ENCODE measurements at regions not wholly inside any gene's neighbourhood (a gene's known extent, or its start where the extent isn't known, plus 50 kb on each side); places are given as distances from the start of the nearest gene placed in this dataset.

- peak; percentile 8 for DNase-seq
Observed at GRCh38 chr1:191608367-191608766, 549.9 kb upstream of the RGS18 start.

GRCh38 chr1:191609305-191609704 is 549.0 kb upstream of the RGS18 start:
- DNase-seq = no peak

- no peak for DNase-seq
Observed at GRCh38 chr1:191615101-191615821, 543.0 kb upstream of the RGS18 start.

- no peak for DNase-seq
Observed at GRCh38 chr1:191618181-191618580, 540.1 kb upstream of the RGS18 start.

GRCh38 chr1:191620883-191621282 is 537.4 kb upstream of the RGS18 start:
- DNase-seq = no peak

GRCh38 chr1:191624044-191624443 is 534.2 kb upstream of the RGS18 start:
- no peak for DNase-seq

- no peak for DNase-seq
Observed at GRCh38 chr1:191629836-191630235, 528.4 kb upstream of the RGS18 start.

- no peak for DNase-seq
Observed at GRCh38 chr1:191634801-191635508, 523.3 kb upstream of the RGS18 start.

GRCh38 chr1:191636345-191636744 is 521.9 kb upstream of the RGS18 start:
- no peak for DNase-seq

- DNase-seq = no peak
Observed at GRCh38 chr1:191641420-191642260, 516.6 kb upstream of the RGS18 start.

- DNase-seq = no peak
Observed at GRCh38 chr1:191643060-191643459, 515.2 kb upstream of the RGS18 start.

GRCh38 chr1:191648939-191649338 is 509.3 kb upstream of the RGS18 start:
- no peak for DNase-seq

- no peak for DNase-seq
Observed at GRCh38 chr1:191662051-191662450, 496.2 kb upstream of the RGS18 start.

- DNase-seq = no peak
Observed at GRCh38 chr1:191662746-191663145, 495.5 kb upstream of the RGS18 start.

GRCh38 chr1:191668525-191668924 is 489.7 kb upstream of the RGS18 start:
- no peak for DNase-seq

- no peak for DNase-seq
Observed at GRCh38 chr1:191669629-191670028, 488.6 kb upstream of the RGS18 start.

- DNase-seq = no peak
Observed at GRCh38 chr1:191671236-191671635, 487.0 kb upstream of the RGS18 start.

GRCh38 chr1:191674626-191675179 is 483.6 kb upstream of the RGS18 start:
- DNase-seq = no peak

GRCh38 chr1:191675856-191676783 is 482.1 kb upstream of the RGS18 start:
- DNase-seq = no peak

- DNase-seq = no peak
Observed at GRCh38 chr1:191685669-191686068, 472.6 kb upstream of the RGS18 start.

GRCh38 chr1:191687721-191688120 is 470.5 kb upstream of the RGS18 start:
- no peak for DNase-seq

- no peak for DNase-seq
Observed at GRCh38 chr1:191690931-191691330, 467.3 kb upstream of the RGS18 start.

Measured in NCI-H2081 treated with DMSO at 0.1 percent for 48 hours (cell line).